ENCODE measurements at regions not wholly inside any gene's neighbourhood (a gene's known extent, or its start where the extent isn't known, plus 50 kb on each side); places are given as distances from the start of the nearest gene placed in this dataset.

- TF ChIP-seq, protein P1, sequence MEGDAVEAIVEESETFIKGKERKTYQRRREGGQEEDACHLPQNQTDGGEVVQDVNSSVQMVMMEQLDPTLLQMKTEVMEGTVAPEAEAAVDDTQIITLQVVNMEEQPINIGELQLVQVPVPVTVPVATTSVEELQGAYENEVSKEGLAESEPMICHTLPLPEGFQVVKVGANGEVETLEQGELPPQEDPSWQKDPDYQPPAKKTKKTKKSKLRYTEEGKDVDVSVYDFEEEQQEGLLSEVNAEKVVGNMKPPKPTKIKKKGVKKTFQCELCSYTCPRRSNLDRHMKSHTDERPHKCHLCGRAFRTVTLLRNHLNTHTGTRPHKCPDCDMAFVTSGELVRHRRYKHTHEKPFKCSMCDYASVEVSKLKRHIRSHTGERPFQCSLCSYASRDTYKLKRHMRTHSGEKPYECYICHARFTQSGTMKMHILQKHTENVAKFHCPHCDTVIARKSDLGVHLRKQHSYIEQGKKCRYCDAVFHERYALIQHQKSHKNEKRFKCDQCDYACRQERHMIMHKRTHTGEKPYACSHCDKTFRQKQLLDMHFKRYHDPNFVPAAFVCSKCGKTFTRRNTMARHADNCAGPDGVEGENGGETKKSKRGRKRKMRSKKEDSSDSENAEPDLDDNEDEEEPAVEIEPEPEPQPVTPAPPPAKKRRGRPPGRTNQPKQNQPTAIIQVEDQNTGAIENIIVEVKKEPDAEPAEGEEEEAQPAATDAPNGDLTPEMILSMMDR (conservative IDR thresholded peaks at IDR 0.05; ENCODE audit: low read depth, low read length) = no peak
These were observed 72.7 kb upstream of the SPOPL start for GRCh38 chr2:138428710-138429440.

GRCh38 chr2:138430181-138430580 lies 71.4 kb upstream of the SPOPL start:
- H3K4me3 ChIP-seq (ENCODE audit: low read depth, low read length) = no peak overlapping the region
- TF ChIP-seq, protein P1 (conservative IDR thresholded peaks at IDR 0.05; ENCODE audit: low read depth, low read length) = no peak
- no peak for DNase-seq (ENCODE audit: low read depth)

More at GRCh38 chr2:138428710-138429440, 72.7 kb upstream of the SPOPL start:
- H3K4me3 ChIP-seq (ENCODE audit: low read depth, low read length) = no peak overlapping the region
- no peak for DNase-seq (ENCODE audit: low read depth)

DNA sequence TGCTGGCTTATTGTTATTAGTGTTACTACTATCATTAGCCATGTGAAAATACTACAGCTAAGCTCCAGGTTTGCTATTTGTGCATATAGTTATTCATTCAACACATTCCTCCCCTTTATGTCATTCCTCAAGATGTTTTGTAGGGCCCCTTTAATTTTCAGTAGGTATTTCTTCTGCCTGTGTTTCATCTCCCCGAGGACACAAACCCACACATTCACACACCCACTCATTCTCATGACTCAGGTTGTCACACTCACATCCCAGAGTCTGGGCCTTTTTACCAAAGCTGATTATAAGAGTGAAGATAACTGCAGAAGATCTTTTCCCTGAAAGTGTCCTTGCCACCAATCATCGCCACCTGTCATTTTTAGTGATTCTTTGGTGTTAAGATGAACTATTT lies 68.6 kb upstream of the SPOPL start:
- no peak overlapping the region for H3K4me3 ChIP-seq (ENCODE audit: low read depth, low read length)
- TF ChIP-seq, protein P1 (conservative IDR thresholded peaks at IDR 0.05; ENCODE audit: low read depth, low read length) = no peak
- DNase-seq (ENCODE audit: low read depth) = peak; percentile 9

- H3K4me3 ChIP-seq (ENCODE audit: low read depth, low read length) = no peak overlapping the region
- DNase-seq (ENCODE audit: low read depth) = peak; percentile 16
- TF ChIP-seq, protein P1 (conservative IDR thresholded peaks at IDR 0.05; ENCODE audit: low read depth, low read length) = no peak
These were observed 67.3 kb upstream of the SPOPL start for GRCh38 chr2:138433995-138434951.

DNA sequence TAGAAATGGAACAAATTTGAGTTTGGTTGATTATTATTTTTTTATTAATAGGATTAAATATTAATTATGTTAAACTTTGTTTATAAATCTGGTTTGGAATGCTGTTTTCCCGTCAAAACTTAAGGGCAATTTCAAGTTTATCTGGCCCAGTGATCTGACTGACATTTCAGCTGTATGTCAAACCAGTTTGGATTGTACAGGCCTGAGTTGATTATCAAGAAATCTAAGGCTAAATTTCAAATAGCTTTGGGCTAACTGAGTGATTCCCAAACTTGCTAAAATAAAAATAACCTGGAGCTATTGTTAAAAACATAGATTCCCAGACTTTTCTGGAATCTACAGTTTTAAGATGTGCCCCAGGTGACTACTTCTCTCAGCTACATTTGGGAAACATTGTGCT lies 65.9 kb upstream of the SPOPL start:
- H3K4me3 ChIP-seq (ENCODE audit: low read depth, low read length) = no peak overlapping the region
- TF ChIP-seq, protein P1 (conservative IDR thresholded peaks at IDR 0.05; ENCODE audit: low read depth, low read length) = no peak
- no peak for DNase-seq (ENCODE audit: low read depth)

GRCh38 chr2:138439733-138440132 lies 61.8 kb upstream of the SPOPL start:
- TF ChIP-seq, protein P1 (conservative IDR thresholded peaks at IDR 0.05; ENCODE audit: low read depth, low read length) = no peak
- DNase-seq (ENCODE audit: low read depth) = no peak
- no peak overlapping the region for H3K4me3 ChIP-seq (ENCODE audit: low read depth, low read length)
